ENCODE measurements at regions not wholly inside any gene's neighbourhood (a gene's known extent, or its start where the extent isn't known, plus 50 kb on each side); places are given as distances from the start of the nearest gene placed in this dataset.

GRCh38 chr1:163585796-163586195, 264.0 kb downstream of the NUF2 start:
- TF ChIP-seq, protein P1, sequence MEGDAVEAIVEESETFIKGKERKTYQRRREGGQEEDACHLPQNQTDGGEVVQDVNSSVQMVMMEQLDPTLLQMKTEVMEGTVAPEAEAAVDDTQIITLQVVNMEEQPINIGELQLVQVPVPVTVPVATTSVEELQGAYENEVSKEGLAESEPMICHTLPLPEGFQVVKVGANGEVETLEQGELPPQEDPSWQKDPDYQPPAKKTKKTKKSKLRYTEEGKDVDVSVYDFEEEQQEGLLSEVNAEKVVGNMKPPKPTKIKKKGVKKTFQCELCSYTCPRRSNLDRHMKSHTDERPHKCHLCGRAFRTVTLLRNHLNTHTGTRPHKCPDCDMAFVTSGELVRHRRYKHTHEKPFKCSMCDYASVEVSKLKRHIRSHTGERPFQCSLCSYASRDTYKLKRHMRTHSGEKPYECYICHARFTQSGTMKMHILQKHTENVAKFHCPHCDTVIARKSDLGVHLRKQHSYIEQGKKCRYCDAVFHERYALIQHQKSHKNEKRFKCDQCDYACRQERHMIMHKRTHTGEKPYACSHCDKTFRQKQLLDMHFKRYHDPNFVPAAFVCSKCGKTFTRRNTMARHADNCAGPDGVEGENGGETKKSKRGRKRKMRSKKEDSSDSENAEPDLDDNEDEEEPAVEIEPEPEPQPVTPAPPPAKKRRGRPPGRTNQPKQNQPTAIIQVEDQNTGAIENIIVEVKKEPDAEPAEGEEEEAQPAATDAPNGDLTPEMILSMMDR (IDR thresholded peaks at IDR 0.05; ENCODE audit: low read depth, low read length) = no peak
- TF ChIP-seq EZH2phosphoT487 (IDR thresholded peaks at IDR 0.05; ENCODE audit: low read depth) = no peak
